GM12892 (cell line): ENCODE measurements at regions not wholly inside any gene's neighbourhood (a gene's known extent, or its start where the extent isn't known, plus 50 kb on each side); places are given as distances from the start of the nearest gene placed in this dataset.
"Not testable (repeated sequence)": the region's sequence is repeated elsewhere in the genome, so short reads cannot be mapped to it uniquely, and the experiment has no call there.

Experiments used
- DNase-seq: peaks from one replicate; pipeline ENCODE4 v3.0.0; 2011; ENCODE audit not compliant: insufficient read length
- FAIRE-seq: peaks from 2 replicates; lab custom pipeline; 2011; peaks lifted over from hg19 to GRCh38; lab: Jason Lieb, UNC
- POLR2A ChIP-seq: IDR thresholded peaks from 2 replicates; pipeline ENCODE4 v1.6.1; 2011; ENCODE audit warnings: low read depth, low read length, control low read depth
- POLR2AphosphoS5 ChIP-seq: IDR thresholded peaks from 2 replicates; pipeline ENCODE4 v1.6.1; 2011; ENCODE audit warnings: low read depth, low read length, control low read depth
- TAF1 ChIP-seq: IDR thresholded peaks from 2 replicates; pipeline ENCODE4 v1.6.1; 2011; ENCODE audit warnings: low read depth, mild to moderate bottlenecking, control low read depth, low read length, borderline replicate concordance

- TF ChIP-seq TAF1 (no peak), POLR2A (no peak), POLR2AphosphoS5 (no peak)
Measured at GRCh38 chr5:124623265-124623664, 123.2 kb downstream of the ZNF608 start.

GRCh38 chr5:124622851-124623250 lies 123.6 kb downstream of the ZNF608 start:
- TF ChIP-seq TAF1 (no peak), POLR2AphosphoS5 (no peak), POLR2A (no peak)
- DNase-seq (no peak), FAIRE-seq (no peak)

More at GRCh38 chr5:124623265-124623664, 123.2 kb downstream of the ZNF608 start:
- no peak for DNase-seq
- FAIRE-seq = no peak

- DNase-seq = no peak
- no peak for FAIRE-seq
- no peak for TF ChIP-seq POLR2A
- no peak for TF ChIP-seq POLR2AphosphoS5
- TF ChIP-seq TAF1 = no peak
Measured at GRCh38 chr5:124621279-124621678, 125.2 kb downstream of the ZNF608 start.

- FAIRE-seq = peak; percentile 14
- DNase-seq = no peak
- TF ChIP-seq POLR2AphosphoS5 (no peak), TAF1 (no peak), POLR2A (no peak)
Measured at GRCh38 chr5:124620743-124621142, 125.7 kb downstream of the ZNF608 start.

GRCh38 chr5:124619121-124619520 lies 127.3 kb downstream of the ZNF608 start:
- no peak for TF ChIP-seq POLR2AphosphoS5
- TF ChIP-seq POLR2A = no peak
- TF ChIP-seq TAF1 = no peak
- FAIRE-seq (no peak), DNase-seq (no peak)

GRCh38 chr5:124617787-124618186 lies 128.7 kb downstream of the ZNF608 start:
- TF ChIP-seq POLR2AphosphoS5 = no peak
- no peak for TF ChIP-seq TAF1
- no peak for TF ChIP-seq POLR2A
- FAIRE-seq (no peak), DNase-seq (no peak)

- FAIRE-seq (no peak), DNase-seq (no peak)
- TF ChIP-seq POLR2A (no peak), TAF1 (no peak), POLR2AphosphoS5 (no peak)
Measured at GRCh38 chr5:124614836-124615385, 131.5 kb downstream of the ZNF608 start.

GRCh38 chr5:124614105-124614504 lies 132.3 kb downstream of the ZNF608 start:
- FAIRE-seq = no peak
- TF ChIP-seq POLR2A (no peak), TAF1 (no peak), POLR2AphosphoS5 (no peak)
- DNase-seq = no peak

GRCh38 chr5:124613273-124613953 lies 133.0 kb downstream of the ZNF608 start:
- FAIRE-seq = no peak
- TF ChIP-seq POLR2A (no peak), POLR2AphosphoS5 (no peak), TAF1 (no peak)

GRCh38 chr5:124612023-124612422 lies 134.4 kb downstream of the ZNF608 start:
- TF ChIP-seq POLR2AphosphoS5 = no peak
- TF ChIP-seq TAF1 = no peak
- DNase-seq = no peak
- FAIRE-seq = no peak

More at GRCh38 chr5:124613273-124613953, 133.0 kb downstream of the ZNF608 start:
- DNase-seq = no peak

GRCh38 chr5:124611262-124611661 lies 135.2 kb downstream of the ZNF608 start:
- not testable (repeated sequence) for FAIRE-seq

GRCh38 chr5:124609685-124610084 lies 136.8 kb downstream of the ZNF608 start:
- not testable (repeated sequence) for DNase-seq, FAIRE-seq

More at GRCh38 chr5:124611262-124611661, 135.2 kb downstream of the ZNF608 start:
- not testable (repeated sequence) for DNase-seq
